A549 (cell line): ENCODE measurements at regions not wholly inside any gene's neighbourhood (a gene's known extent, or its start where the extent isn't known, plus 50 kb on each side); places are given as distances from the start of the nearest gene placed in this dataset.

Experiments
- ATAC-seq, 2 experiments: fragments of 200-7000 bp in 1 of 2; fragments of >200 bp in 1 of 2; cut with Nextera tagmentation in 1 of 2; cut with Tn5 transposase in 1 of 2; 3 replicates each; pipeline versions ENCODE4 v1.8.0 to v1.9.1; 2018 to 2020; ENCODE audit warnings: mild to moderate bottlenecking in 1 of 2, moderate library complexity in 1 of 2
- CTCF ChIA-PET: fragments of 300-600 bp; sonication (Branson Sonifier 250); formaldehyde crosslinking; extraction: SDS; loops from one replicate; lab custom pipeline; 2021; ENCODE audit warnings: antibody characterized with exemption, inconsistent platforms; lab: Yijun Ruan, JAX
- POLR2A ChIA-PET: fragments of 350-600 bp; formaldehyde crosslinking; extraction: SDS; loops from one replicate; lab custom pipeline; 2021; ENCODE audit warnings: antibody characterized with exemption, inconsistent platforms; lab: Yijun Ruan, JAX
- DNase-seq, 2 experiments: peaks; one replicate each; pipeline versions ENCODE4 v3.0.0 to v3.0.0-alpha.2; 2011 to 2016; ENCODE audit warnings: low read depth in 1 of 2, low spot score in 1 of 2
- FAIRE-seq: peaks from 2 replicates; lab custom pipeline; 2011; peaks lifted over from hg19 to GRCh38; lab: Jason Lieb, UNC
- H3K27ac ChIP-seq, 2 experiments: fragments of >200 bp; sonication (Bioruptor Twin); formaldehyde crosslinking; 3 replicates each; pipeline ENCODE4 v1.5.1; 2016 to 2017
- H3K4me1 ChIP-seq: fragments of >200 bp; sonication (Bioruptor Twin); formaldehyde crosslinking; 3 replicates; pipeline ENCODE4 v1.6.1; 2016
- H3K4me2 ChIP-seq: fragments of >200 bp; sonication (Bioruptor Twin); formaldehyde crosslinking; 3 replicates; pipeline ENCODE4 v1.6.1; 2016
- H3K4me3 ChIP-seq: fragments of >200 bp; sonication (Bioruptor Twin); formaldehyde crosslinking; 3 replicates; pipeline ENCODE4 v1.5.1; 2016
- H3K9me3 ChIP-seq: fragments of >200 bp; sonication (Bioruptor Twin); formaldehyde crosslinking; 3 replicates; pipeline ENCODE4 v1.6.1; 2016
- CHD4 ChIP-seq: fragments of 200-600 bp; sonication (generic); IDR thresholded peaks from 2 replicates; pipeline ENCODE4 v1.6.1; 2016; ENCODE audit warnings: antibody characterized with exemption, mild to moderate bottlenecking, borderline replicate concordance
- EHF ChIP-seq: fragments of 250-450 bp; sonication (Bioruptor Pico); IDR thresholded peaks from 2 replicates; pipeline ENCODE4 v1.5.0; 2020; ENCODE audit warnings: mild to moderate bottlenecking
- EHMT2 ChIP-seq: fragments of 200-600 bp; sonication (generic); IDR thresholded peaks from 2 replicates; pipeline ENCODE4 v1.6.1; 2016; ENCODE audit warnings: antibody characterized with exemption, low read depth, mild to moderate bottlenecking, moderate library complexity
- FOSB ChIP-seq: fragments of 250-450 bp; sonication (Bioruptor Pico); IDR thresholded peaks from 2 replicates; pipeline ENCODE4 v1.5.0; 2020; ENCODE audit warnings: mild to moderate bottlenecking, moderate library complexity
- FOXS1 ChIP-seq: fragments of 250-450 bp; sonication (Bioruptor Pico); IDR thresholded peaks from 2 replicates; pipeline ENCODE4 v1.5.0; 2020; ENCODE audit warnings: mild to moderate bottlenecking, moderate library complexity
- HEYL ChIP-seq: fragments of 250-450 bp; sonication (Bioruptor Pico); IDR thresholded peaks from 2 replicates; pipeline ENCODE4 v1.8.0; 2021; ENCODE audit warnings: mild to moderate bottlenecking, moderate library complexity
- HMGXB4 ChIP-seq: fragments of 250-450 bp; sonication (Bioruptor Pico); IDR thresholded peaks from 2 replicates; pipeline ENCODE4 v1.5.0; 2021; ENCODE audit warnings: mild to moderate bottlenecking, moderate library complexity, borderline replicate concordance
- HOXB13 ChIP-seq: fragments of 250-450 bp; sonication (Bioruptor Pico); IDR thresholded peaks from 2 replicates; pipeline ENCODE4 v1.5.0; 2020; ENCODE audit warnings: low read depth, mild to moderate bottlenecking, moderate library complexity
- KDM1A ChIP-seq: fragments of 200-600 bp; sonication (generic); IDR thresholded peaks from 2 replicates; pipeline ENCODE4 v1.6.1; 2016; ENCODE audit warnings: low read depth, mild to moderate bottlenecking
- NPAS2 ChIP-seq: fragments of 250-450 bp; sonication (Bioruptor Pico); IDR thresholded peaks from 2 replicates; pipeline ENCODE4 v1.8.0; 2022; ENCODE audit warnings: mild to moderate bottlenecking, moderate library complexity, borderline replicate concordance
- PHF8 ChIP-seq: fragments of 200-600 bp; sonication (generic); IDR thresholded peaks from 2 replicates; pipeline ENCODE4 v1.6.1; 2016; ENCODE audit warnings: low read depth, mild to moderate bottlenecking, antibody characterized with exemption, moderate library complexity, borderline replicate concordance
- RNF2 ChIP-seq: fragments of 200-600 bp; sonication (generic); IDR thresholded peaks from 2 replicates; pipeline ENCODE4 v1.6.1; 2016; ENCODE audit warnings: low read depth, mild to moderate bottlenecking, antibody characterized with exemption, moderate library complexity, borderline replicate concordance
- SREBF2 ChIP-seq: fragments of 450-650 bp; IDR thresholded peaks from 2 replicates; pipeline ENCODE4 v1.6.1; 2014; ENCODE audit warnings: mild to moderate bottlenecking, moderate library complexity
- TP53 ChIP-seq: fragments of 250-450 bp; sonication (Bioruptor Pico); IDR thresholded peaks from 2 replicates; pipeline ENCODE4 v1.5.0; 2021; ENCODE audit warnings: mild to moderate bottlenecking, moderate library complexity
- ZC3H11A ChIP-seq: fragments of 450-650 bp; IDR thresholded peaks from 2 replicates; pipeline ENCODE4 v1.6.1; 2014; ENCODE audit warnings: antibody characterized with exemption, mild to moderate bottlenecking
- ZFP36 ChIP-seq: fragments of 450-650 bp; IDR thresholded peaks from 2 replicates; pipeline ENCODE4 v1.6.1; 2014; ENCODE audit warnings: borderline replicate concordance; ENCODE audit not compliant: partially characterized antibody
- ZNF302 ChIP-seq: fragments of 250-450 bp; sonication (Bioruptor Pico); IDR thresholded peaks from 2 replicates; pipeline ENCODE4 v1.9.0; 2021; ENCODE audit warnings: inconsistent platforms, mild to moderate bottlenecking, moderate library complexity
- WGBS: methylation state at CpG from one replicate; pipeline ENCODE4 v1.1.6; 2017; ENCODE audit errors: missing lambda C conversion rate; 5-methylcytosine and 5-hydroxymethylcytosine counted together

- 19% methylated on average over 4 of the region's 4 CpGs for WGBS
These were observed 178.2 kb upstream of the ADAMTS9 start for GRCh38 chr3:64865839-64866570.

DNA sequence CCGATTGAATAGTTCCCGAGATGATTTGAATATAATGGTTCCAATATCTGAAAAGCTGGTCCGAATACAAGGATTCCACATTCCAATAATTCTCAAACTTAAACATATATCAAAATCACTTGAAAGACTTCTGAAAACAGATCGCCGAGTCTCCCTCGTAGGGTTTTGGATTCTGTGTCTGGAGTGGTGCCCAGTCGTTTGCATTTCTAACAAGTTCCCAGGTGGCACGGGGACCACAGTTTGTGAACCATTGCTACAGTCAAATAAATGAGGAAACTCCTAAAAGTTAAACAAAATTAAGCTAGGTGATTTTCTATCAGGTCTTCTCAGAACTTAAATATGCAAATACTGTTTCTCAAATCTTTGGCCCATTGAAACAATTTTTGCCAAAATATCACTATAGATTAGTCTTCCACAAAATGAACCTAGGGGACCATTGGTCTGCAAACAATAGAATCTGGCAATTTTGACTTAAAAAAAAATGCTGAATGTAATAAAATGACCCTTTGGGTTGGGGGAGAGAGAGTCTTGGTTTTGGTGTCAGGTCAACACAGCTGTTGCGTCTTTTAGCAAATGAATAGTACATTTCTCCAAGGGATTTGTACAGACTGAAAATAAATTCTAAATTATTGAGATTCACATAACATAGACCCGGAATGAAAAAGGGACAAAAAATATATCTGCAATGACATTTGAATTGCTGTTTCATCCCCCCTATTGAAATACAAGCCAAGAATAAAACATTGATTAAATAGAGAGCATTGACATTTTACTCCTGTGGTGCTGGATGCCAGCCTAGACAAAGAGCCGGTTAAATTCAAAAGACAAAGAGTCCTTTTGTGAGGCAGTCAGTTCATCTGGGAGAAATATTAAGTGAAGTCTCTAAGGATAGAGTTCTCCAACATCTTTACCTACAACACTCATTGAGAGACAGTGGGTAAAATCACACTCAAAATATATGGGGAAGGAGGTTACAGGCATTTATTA lies 175.7 kb upstream of the ADAMTS9 start:
- DNase-seq (no peak), FAIRE-seq (no peak)
- Histone ChIP-seq H3K4me1 (no peaks in the 10 kb centered on the region), H3K27ac (no peak overlapping the region), H3K9me3 (no peaks in the 10 kb centered on the region), H3K4me3 (no peak overlapping the region)
- TF ChIP-seq ZC3H11A (no peak), ZNF302 (CRISPR knock-in tag) (no peak), HOXB13 (CRISPR knock-in tag) (no peak), RNF2 (no peak), PHF8 (no peak), EHMT2 (no peak), NPAS2 (CRISPR knock-in tag) (no peak), HMGXB4 (CRISPR knock-in tag) (no peak), SREBF2 (no peak), HEYL (CRISPR knock-in tag) (no peak)
- TF ChIP-seq, all 56 proteins: peak for 0
- 31% methylated on average over 10 of the region's 11 CpGs for WGBS
- no peak for ATAC-seq
- no peak overlapping the region for H3K4me2 ChIP-seq
- CTCF ChIA-PET: no interaction called here
- POLR2A ChIA-PET: no interaction called here

More at GRCh38 chr3:64865839-64866570, 178.2 kb upstream of the ADAMTS9 start:
- TF ChIP-seq TP53 (CRISPR knock-in tag) (no peak), KDM1A (no peak), FOSB (CRISPR knock-in tag) (no peak), ZFP36 (no peak), ZNF302 (CRISPR knock-in tag) (no peak), HMGXB4 (CRISPR knock-in tag) (no peak), EHF (CRISPR knock-in tag) (no peak), FOXS1 (CRISPR knock-in tag) (no peak), CHD4 (no peak)
- no peaks in the 10 kb centered on the region; the same call in 2 of the 3 replicates for H3K9me3 ChIP-seq
- H3K4me3 ChIP-seq: no peak overlapping the region
- no peak overlapping the region for H3K4me2 ChIP-seq
- no peak for FAIRE-seq
- POLR2A ChIA-PET: no interaction called here
- H3K4me1 ChIP-seq: no peaks in the 10 kb centered on the region
- no peak overlapping the region for H3K27ac ChIP-seq
- no peak for DNase-seq
- CTCF ChIA-PET: no interaction called here
- ATAC-seq: no peak
